Lower leg skin (tissue), 3 donors: ENCODE measurements at regions not wholly inside any gene's neighbourhood (a gene's known extent, or its start where the extent isn't known, plus 50 kb on each side); places are given as distances from the start of the nearest gene placed in this dataset.
"Not testable (repeated sequence)": the region's sequence is repeated elsewhere in the genome, so short reads cannot be mapped to it uniquely, and the experiment has no call there.

Source experiments
- CTCF ChIP-seq, 3 donors: fragments of 450-650 bp; IDR thresholded peaks; one replicate each; pipeline ENCODE4 v1.5.1; 2016; ENCODE audit warnings: antibody characterized with exemption in 3 of 3, mild to moderate bottlenecking in 3 of 3, moderate library complexity in 2 of 3
- POLR2A ChIP-seq, 2 donors: fragments of 450-650 bp; IDR thresholded peaks; one replicate each; pipeline ENCODE4 v1.6.1; 2016 to 2017; ENCODE audit warnings: antibody characterized with exemption in 2 of 2, mild to moderate bottlenecking in 1 of 2, moderate library complexity in 1 of 2

- TF ChIP-seq POLR2A, CTCF (IDR thresholded peaks at IDR 0.05): not testable (repeated sequence)
Measured at GRCh38 chr13:44863641-44864040, 125.6 kb downstream of the NUFIP1 start.
